GM21360 (cell line): ENCODE measurements at regions not wholly inside any gene's neighbourhood (a gene's known extent, or its start where the extent isn't known, plus 50 kb on each side); places are given as distances from the start of the nearest gene placed in this dataset.

Source experiments
- ATAC-seq: cut with Tn5 transposase; IDR thresholded peaks from one replicate; pipeline ENCODE4 v1.9.1; 2021; ENCODE audit warnings: mild to moderate bottlenecking, moderate library complexity; ENCODE audit not compliant: unreplicated experiment

DNA sequence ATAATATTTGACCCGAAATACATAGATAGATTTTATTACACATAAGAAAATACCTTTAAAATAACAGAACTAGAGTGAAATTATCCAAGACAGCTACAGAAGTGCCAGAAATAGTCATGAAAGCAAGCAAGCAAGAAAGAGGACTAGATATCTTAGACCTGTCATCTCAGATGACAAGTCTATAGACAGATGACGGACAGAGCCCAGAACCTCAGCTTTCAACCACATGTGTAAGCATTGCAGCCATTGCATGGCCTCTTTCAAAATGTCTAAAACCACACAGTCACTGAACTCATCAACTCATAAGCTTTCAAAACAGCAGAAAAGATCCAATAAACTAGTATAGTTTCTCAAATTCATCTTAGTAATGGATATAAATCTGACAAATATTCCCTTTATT, 59.8 kb upstream of the FHIT start:
- no peak for ATAC-seq

DNA sequence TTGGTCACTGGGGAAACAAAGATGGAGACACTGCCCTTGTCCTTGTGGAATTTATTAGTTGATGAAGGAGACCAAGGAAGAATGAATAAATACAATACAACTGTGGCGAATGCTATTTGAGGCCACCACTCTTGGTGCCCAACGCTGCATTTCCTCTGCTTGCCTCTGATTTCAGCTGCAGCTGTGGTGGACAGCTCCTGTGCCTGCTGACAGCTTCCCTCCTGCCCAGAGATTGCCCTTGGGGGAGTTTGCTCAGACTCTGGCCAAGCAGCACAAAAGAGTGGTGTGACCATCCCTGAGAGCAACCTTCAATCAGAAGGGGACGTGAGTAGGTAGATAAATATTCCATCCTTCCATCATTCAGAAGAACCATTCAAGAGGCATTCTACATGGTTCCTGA, 64.6 kb upstream of the FHIT start:
- ATAC-seq = no peak

DNA sequence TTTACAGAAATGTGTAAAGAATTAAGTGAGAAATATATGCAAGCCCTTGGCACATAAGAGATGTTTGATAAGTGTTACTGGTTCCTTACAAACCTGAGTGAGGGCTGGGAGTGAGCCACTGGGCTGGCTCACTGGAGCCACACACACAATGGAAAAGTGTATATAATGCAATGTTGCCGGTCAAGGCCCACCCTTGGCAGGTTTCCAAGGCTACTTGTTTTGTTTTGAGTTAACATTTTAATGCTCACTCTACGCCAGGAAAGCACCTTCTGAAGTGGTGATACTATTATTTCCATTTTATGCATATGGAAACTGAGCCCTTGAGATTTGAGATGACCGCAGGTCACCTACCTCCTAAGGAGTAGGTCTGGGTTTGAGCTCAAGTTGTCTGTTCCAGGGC, 71.8 kb upstream of the FHIT start:
- ATAC-seq = no peak

DNA sequence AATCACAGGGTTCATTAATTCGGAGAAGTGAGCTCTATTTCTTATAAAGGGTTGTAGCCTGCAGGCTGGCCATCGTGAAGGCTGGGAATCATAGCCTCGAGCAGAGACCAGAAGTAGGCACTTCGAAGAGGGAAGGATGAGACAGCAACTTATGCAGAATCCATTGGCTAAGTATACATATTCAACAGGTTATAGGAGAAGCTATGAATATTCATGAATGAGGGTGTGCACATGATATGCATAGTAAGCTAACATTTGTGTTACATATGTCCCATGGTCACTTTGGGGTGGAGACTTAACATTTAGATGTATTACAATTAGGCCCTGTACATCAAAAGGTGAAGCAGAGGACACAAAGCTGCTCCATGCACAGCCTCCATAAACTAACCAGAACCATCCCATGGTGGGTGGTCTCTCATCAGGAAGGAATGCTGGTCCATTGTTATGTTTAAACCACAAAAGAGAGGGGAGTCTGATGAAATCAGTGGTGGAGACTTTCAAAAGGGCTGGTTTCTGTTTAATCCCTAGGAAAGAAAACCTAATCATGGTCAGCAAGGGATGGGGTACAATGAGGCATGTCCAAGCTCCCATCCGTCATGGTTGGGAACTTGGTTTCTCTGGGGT, 80.8 kb upstream of the FHIT start:
- ATAC-seq = no peak

DNA sequence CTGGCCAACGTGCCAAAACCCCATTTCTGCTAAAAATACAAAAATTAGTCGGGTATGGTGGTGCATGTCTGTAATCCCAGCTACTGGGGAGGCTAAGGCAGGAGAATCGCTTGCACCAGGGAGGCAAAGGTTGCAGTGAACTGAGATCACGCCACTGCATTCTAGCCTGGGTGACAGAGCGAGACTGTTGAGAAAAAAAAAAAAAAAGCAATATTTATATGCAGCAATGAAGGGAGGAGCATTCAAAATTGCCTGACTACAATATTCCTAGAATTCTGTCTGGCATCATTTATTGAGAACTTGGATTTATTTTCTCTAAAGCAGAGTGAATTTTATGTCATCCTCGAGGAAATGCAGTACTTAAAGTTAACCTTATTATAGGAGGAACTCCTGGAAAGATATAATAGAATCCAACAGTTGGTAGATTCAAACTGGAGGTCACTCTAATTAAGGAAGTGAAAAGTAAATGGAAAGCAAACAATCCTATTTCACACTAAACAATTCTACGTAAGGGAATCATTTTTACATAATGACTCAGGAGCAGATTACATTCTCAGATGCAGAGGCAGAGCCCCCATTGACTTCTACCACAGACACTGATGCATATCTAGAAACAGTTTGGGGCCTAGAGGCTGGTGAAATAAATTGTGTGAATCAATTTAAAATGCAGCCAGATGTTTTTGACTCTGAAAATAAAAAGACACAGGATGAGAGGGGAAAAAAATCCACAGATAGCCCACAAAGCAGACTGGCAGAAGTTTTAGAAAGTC, 82.1 kb upstream of the FHIT start:
- no peak for ATAC-seq

- ATAC-seq = no peak
Observed at GRCh38 chr3:61334783-61335182, 83.5 kb upstream of the FHIT start.

DNA sequence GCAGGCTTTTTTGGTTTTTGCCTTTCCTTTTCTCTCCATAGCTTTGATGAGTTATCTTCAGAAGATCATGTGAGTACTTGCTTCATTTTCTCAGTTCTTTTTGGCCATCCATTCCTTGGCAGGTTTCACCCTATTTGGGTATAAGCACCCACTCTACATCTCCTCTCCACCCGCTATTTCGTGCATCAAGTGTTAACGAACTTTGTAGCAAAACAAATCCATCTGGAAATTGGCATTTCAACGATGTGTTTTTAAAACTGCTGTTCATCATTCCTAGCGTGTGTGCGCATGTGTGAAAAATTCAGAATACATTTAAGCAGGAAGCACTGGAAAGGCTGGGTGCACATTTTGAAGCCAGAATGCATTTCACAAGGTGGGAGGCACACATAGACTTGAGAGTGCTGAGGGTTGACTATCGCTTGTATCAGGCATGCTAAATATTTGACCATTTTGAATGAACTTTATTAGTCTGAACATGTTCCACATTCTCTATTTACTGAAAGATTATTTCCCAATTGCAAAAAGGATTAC, 89.7 kb upstream of the FHIT start:
- no peak for ATAC-seq

GRCh38 chr3:61343543-61343942, 92.3 kb upstream of the FHIT start:
- no peak for ATAC-seq

GRCh38 chr3:61345020-61345419, 93.8 kb upstream of the FHIT start:
- ATAC-seq = no peak

GRCh38 chr3:61347981-61348380, 96.7 kb upstream of the FHIT start:
- no peak for ATAC-seq

GRCh38 chr3:61349717-61350116, 98.5 kb upstream of the FHIT start:
- ATAC-seq = no peak

DNA sequence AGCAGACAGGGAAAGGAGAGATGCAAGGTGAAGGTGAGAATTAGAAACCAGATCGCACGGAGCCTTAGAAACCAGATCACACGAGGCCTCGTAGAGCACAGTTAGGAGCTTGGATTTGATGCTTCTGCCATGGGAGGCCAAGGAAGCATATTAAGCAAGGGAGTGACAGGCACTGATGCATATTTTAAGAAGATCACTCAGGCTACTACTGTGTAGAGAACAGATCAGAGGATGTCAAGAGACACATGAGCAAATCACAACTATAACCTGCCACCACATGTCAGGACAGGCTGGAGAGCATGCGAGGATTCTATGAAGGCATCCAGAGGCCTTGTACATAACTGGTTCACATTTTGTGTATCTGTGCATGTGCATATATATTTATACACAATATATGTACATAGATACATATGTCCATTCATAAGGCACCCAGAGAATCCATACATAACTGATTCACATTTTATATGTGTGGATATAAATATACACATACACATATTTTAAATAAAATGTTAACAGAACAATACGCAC, 99.6 kb upstream of the FHIT start:
- ATAC-seq = no peak

DNA sequence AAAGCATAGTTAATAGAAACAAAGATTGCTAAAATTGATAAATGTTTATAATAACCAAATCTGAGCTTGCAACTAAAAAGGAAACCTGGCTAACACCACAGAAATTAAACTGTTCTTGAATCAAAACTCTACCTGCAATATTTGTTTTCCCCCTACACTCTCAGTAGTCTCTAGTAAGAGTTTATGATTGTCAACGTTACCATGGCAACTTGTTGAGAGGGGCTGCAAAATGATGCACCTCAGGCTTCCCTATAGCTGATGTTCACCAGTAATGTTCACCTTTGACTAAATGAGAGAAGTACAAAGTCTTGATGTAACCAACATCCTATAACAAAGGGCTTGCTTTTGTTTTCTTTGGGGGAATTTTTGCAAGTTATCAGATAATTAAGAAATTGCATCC, 101.1 kb upstream of the FHIT start:
- no peak for ATAC-seq

- no peak for ATAC-seq
Observed at GRCh38 chr3:61353382-61353781, 102.1 kb upstream of the FHIT start.

- ATAC-seq = no peak
Observed at GRCh38 chr3:61354604-61355003, 103.4 kb upstream of the FHIT start.

GRCh38 chr3:61356685-61357084, 105.4 kb upstream of the FHIT start:
- ATAC-seq = no peak

- no peak for ATAC-seq
Observed at GRCh38 chr3:61357902-61358301, 106.7 kb upstream of the FHIT start.

DNA sequence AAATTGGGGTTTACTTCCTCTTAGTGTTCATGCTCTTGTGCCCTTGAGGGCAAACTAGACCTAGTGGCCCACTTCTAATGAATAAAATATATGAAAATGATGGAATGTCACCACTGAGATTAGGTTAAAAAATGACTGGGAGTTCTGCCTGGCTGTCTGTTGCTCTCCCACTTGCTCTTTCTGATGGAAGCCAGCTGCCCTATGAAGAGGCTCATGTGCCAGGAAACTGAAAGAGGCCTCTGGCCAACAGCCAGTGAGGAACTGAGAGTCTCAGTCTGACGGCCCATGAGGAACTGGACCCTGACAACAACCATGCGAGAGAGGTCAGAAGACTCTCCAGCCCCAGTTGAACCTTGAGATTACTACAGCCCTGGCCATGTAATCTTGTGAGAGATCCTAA, 107.1 kb upstream of the FHIT start:
- ATAC-seq = peak; percentile 98

DNA sequence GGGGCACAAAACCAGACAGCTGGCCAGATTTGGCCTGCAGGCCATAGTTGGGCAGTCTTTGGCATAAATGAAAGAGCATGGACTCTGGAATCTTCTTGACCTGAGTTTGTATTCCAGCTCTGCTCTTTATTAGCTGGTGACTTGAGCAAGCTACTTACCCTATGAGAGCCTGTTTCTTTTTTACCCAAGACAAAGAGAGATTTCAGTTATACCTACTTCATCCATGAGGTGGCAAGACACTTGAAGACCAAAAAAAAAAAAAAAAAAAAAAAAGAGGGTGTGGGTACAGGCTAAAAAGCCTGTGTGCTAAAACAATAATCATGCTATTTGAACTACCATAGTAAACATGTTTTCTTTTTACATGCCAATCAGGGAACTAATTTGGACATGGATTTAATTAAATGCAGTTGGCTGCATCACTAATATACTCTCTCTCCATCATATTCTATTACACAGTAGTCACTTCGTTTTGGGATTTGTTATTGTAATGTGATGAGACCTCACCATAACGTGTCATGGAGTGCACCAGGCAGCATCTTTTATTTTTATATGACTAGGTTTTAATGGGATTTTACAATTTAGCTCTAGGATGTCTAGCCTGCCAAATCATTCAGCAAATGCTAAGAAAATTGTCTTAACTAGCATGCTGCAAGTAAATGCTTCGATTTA, 109.2 kb upstream of the FHIT start:
- ATAC-seq = no peak

GRCh38 chr3:61369678-61370077, 118.4 kb upstream of the FHIT start:
- no peak for ATAC-seq

GRCh38 chr3:61371123-61371522, 119.9 kb upstream of the FHIT start:
- no peak for ATAC-seq

GRCh38 chr3:61372723-61373122, 121.5 kb upstream of the FHIT start:
- ATAC-seq = no peak
